ENCODE measurements at regions not wholly inside any gene's neighbourhood (a gene's known extent, or its start where the extent isn't known, plus 50 kb on each side); places are given as distances from the start of the nearest gene placed in this dataset.

- TF ChIP-seq CTCF (IDR thresholded peaks at IDR 0.05), result no peak
- TF ChIP-seq POLR2A (IDR thresholded peaks at IDR 0.05), result no peak
Measured at GRCh38 chrX:96576368-96576767, 108.3 kb upstream of the DIAPH2 start.

All from heart left ventricle (tissue), 13 donors.